ENCODE measurements at regions not wholly inside any gene's neighbourhood (a gene's known extent, or its start where the extent isn't known, plus 50 kb on each side); places are given as distances from the start of the nearest gene placed in this dataset.

- no peak for DNase-seq (ENCODE audit: low read depth)
Observed at GRCh38 chr13:73259061-73260017, 200.5 kb downstream of the KLF5 start.

GRCh38 chr13:73258406-73258805 is 199.6 kb downstream of the KLF5 start:
- no peak for DNase-seq (ENCODE audit: low read depth)

DNA sequence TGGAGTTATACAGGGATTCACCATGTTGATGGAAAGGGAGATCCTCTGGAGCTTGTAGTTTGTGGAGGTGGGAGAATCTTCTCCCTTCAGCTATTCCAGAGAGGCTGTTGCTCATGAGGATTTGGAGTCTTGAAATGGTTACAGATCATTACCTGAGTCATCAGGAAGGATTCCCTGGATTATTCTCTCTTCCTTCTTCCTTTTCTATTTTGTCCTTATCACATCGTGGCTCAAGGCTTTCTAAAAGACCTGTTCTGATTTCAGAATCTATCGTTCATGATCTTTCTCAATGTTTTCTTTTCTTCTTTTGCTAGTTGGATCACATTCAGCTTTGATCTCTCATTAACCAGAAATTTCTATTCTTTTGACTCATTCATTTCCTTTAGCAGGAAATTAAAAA is 196.0 kb downstream of the KLF5 start:
- peak; percentile 51 for DNase-seq (ENCODE audit: low read depth)

DNA sequence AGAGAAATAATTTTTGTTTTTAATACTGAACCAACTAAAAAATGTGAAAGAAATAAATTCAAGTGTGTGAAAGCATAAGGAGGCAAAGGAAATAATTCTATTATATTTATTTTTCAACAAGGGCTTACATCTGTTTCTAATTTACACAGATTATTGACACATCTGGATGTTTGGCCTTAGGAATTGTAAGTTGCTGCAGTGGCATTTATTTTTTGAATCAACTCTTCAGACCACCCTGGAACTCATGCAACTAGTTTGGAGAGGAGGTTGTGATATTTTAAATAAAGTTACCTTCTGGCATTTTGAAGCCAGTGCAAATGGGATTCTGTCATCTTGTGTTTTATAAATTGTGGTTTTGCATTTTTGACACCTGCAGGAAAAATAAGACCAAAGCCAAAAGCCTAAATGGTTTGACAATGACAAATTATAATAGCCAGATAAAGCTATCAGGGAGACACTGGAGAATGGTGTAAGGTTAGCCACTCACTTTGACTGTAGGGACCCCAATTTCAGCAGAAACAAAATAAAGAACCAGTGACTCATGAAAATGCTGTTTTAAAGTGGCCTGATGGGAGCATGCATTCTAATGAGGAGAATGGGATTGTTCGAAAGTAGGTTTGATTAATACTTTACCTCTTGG is 192.9 kb downstream of the KLF5 start:
- DNase-seq (ENCODE audit: low read depth): peak; percentile 61

DNA sequence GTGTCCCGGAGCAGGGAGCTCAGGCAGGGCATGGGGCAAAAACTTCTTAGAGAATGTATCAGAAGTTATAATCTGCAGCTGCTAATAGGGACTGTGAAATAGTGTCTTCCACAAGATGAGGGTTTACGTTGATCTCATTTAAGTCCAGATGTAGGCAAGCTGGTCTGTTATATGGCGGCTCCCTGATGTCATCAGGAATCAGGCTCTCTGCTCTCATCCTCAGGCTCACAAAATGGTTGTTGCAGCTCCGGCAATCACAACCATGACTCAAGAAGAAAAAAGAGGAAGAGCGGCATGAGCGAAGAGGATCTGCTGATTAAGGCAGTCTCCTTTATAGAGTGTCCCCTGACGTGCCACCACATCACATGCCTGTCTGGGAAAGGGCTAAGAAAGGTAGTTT is 191.3 kb downstream of the KLF5 start:
- DNase-seq (ENCODE audit: low read depth): no peak

DNA sequence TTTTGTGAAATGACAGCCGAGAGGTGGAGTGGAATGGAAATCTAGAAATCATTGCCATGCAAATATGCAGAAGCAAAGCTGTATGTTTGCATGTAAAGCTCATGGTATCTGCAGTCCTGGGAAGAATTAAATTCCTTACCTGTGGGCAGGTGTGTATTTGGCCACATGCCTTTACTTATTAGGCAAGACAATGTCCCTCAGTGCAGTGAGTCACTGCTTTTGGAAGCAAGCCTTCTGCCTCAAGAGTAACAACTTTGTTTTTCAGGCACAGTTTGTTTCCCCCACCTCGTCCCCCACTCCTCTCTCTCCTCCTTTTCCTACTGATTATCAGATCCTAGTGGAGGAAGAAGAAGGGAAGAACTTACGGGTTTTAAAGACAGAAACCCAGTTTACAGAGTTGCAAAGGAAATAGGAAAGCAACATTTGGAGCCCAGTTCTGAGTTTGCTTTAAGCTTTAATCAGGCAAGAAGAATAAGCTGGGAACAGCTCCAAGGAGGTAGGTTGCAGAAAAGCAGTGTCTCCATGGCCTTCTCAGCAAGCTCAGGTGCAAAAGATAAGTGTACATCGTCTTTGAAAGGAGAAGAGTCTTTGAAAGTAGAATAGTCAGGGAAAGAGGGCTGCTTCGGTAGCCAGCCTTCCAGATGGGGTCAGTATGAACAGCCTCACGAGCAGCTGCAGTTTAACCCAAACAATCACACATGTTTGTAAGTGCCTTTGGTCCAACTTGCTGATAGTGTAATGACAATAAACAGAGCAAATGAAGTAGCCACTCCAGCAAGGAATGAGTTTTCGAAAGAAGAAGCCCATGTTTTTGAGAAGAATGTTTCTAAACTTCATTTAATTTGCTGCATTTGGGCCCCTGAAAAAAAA is 190.1 kb downstream of the KLF5 start:
- DNase-seq (ENCODE audit: low read depth): peak; percentile 85

DNA sequence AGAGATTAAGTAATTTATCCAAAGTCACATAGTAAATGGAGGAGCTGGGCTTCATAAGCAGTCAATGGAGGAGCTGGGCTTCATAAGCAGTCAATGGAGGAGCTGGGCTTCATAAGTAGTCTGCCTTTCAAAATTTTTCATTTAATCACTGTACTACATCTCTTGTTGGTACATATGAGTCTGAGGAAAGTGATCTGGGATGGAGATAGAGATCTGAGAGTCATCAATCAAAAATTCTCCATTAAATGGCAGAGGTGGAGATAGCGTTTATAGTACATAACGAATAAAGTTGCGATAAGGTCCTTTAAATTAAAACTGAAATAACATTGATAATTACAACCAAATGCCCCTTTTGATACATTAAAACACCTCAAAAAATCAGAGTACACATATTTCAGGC is 189.3 kb downstream of the KLF5 start:
- DNase-seq (ENCODE audit: low read depth): no peak

DNA sequence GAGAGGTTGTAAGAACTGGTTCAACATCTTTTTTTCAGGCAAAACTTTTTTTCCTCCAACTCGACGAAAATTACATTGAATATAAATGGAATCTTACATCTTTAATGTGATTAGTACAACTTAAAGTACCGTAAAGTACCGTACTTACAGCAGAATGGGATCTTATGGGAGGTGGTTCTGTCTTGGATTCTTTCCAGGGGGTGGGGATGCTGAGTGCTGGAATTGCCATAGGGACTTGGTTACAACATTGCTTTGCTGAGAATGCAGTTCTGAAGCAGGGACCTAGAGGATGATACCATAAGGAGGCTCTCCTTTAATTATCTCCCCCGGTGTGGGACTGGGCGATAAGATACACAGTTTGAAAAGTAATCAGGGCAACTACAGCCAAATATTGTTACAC is 186.4 kb downstream of the KLF5 start:
- DNase-seq (ENCODE audit: low read depth): no peak

DNA sequence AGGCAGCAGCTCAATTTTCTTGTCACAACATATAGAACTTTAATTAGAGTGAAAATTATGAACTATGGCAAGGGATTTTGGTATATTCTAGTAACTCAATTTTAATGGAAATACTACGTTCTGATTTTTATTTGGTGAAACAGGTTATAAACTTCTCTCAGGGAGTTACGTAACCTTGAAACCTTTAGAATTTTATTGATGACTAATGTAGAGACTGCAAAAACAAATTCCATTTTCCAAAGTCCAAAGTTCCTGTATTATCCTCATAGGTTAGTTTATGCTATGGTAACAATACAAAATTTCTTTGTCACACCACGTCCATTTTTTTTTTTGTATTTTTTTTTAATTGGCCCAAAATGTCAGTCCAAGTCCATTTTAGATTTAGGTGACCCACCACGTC is 185.7 kb downstream of the KLF5 start:
- DNase-seq (ENCODE audit: low read depth): no peak

- no peak for DNase-seq (ENCODE audit: low read depth)
Observed at GRCh38 chr13:73242515-73243015, 183.8 kb downstream of the KLF5 start.

DNA sequence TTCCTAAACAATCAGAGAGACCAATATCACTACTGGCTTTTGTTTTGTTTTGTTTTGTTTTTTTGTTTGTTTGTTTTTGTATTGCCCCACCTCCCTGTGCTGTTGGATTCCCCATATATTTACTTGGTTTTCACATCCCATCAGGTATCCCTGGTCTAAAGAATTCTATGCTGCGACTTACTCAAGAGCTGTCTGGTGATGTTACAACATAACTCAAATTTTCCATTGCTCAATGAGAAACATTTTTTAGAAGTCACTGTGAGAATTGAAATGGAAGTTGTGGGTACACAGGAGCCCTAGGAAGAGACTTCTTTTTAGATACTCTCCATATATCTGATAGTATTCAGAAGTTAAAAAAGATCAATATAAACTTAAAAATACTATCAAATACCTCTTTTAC is 181.4 kb downstream of the KLF5 start:
- DNase-seq (ENCODE audit: low read depth): no peak

DNA sequence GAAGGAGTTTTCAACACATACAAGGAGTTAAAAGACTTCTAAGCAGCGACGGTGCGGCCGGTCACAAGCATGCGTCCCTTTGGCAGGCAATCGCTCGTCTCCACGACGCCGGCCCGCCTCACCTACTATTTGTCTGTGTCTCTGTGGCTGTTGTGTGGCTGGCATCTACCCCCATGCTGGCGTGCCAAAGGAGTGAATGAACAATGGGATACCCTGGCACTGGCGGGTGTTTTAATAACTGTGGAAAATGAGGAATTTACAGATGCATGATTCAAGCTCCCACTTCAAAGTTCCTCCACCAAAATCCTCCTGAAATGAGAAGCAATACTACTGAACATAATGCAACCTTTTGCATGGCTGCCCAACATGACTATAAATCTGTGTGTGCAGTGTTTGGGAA is 176.6 kb downstream of the KLF5 start:
- DNase-seq (ENCODE audit: low read depth): no peak

DNA sequence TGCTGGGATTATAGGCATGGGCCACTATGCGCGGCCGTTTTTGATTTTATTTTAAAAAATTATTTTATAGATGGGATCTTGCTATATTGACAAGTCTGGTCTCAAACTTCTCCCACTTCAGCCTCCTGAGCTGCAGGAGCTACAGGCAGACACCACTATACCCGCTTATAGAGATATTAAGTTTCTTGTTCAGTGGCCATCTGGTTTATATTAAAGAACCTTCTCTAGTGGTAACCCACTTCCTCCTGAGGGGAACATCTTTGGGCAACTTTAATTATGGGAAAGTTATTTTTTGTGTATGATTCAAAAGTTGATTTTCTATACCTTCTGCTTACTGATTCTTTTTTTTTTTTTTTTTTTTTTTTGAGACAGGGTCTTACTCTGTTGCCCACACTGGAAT is 172.7 kb downstream of the KLF5 start:
- DNase-seq (ENCODE audit: low read depth): no peak

GRCh38 chr13:73230716-73231115 is 171.9 kb downstream of the KLF5 start:
- DNase-seq (ENCODE audit: low read depth): no peak

DNA sequence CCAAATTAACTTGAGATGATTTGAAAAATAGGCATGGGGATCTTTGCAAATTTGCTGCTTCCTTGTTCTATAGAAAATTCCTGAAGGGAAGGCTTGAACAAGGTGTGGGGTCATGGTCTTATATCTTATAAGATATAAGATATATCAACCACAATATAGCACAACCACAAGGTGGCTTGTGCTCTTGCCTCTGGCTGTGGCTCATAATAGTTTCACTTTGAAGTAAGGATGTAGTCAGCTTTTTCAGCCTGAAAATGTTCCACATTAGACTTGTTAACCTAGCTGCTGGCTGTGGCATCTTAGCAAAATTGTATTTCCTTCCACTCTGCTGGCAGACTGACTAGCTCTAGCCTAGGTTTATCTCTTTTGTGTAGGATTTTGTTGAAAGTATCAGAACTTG is 169.7 kb downstream of the KLF5 start:
- DNase-seq (ENCODE audit: low read depth): peak; percentile 44

DNA sequence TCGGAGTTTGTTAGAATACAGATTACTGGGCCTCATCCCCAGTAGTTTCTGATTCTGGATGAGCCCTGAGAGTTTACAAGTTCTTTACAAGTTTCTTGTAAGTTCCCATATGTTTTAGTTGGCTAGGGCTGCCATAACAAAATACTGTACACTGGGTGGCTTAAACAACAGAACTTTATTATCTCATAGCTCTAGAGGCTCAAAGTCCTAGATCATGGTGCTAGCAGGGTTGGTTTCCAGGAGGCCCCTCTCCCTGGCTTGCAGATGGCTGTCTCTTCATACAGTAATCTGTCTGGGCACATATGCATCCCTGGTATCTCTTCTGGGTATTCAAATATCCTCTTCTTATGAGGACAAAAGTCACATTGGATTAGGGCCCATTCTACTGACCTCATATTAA is 167.2 kb downstream of the KLF5 start:
- no peak for DNase-seq (ENCODE audit: low read depth)

GRCh38 chr13:73224703-73225102 is 165.9 kb downstream of the KLF5 start:
- DNase-seq (ENCODE audit: low read depth): peak; percentile 49

GRCh38 chr13:73223372-73223781 is 164.6 kb downstream of the KLF5 start:
- no peak for DNase-seq (ENCODE audit: low read depth)

GRCh38 chr13:73222627-73223305 is 164.0 kb downstream of the KLF5 start:
- DNase-seq (ENCODE audit: low read depth): no peak

DNA sequence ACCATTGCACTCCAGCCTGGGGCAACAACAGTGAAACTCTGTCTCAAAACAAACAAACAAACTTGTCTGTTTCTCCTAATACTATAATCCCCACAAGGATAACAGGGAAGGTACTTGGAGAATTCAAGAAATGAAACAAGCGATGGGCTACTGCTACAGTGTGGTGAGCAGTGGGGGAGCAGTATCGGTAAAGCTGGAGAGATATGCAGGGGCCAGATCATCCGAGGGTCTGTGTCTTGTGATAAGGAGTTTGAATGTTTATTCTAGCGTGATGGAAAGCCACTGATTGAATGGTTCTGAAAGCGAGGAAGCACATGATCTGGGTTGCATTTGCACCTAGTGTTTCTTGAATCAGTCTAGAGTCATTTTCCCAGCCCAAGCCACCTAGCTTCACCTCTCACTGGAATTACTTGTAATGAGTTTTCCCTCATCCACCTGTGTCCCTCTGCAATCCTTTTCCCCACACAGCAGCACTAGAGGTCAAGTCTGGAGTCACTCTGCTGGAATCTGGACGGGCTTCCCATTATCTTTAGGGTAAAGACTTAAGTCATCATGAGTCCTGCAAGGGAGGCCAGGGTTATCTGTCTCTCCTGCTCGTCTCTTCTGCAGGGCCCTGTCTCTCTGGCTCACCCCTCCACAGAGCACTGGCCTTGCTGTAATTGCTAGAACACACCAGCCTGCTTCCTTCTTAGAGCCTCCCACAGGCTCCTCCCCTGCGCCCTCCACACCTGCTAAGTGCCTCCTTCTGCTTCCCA is 162.3 kb downstream of the KLF5 start:
- no peak for DNase-seq (ENCODE audit: low read depth)

GRCh38 chr13:73218181-73218580 is 159.4 kb downstream of the KLF5 start:
- DNase-seq (ENCODE audit: low read depth): no peak
